Erythroblast (primary cell): ENCODE measurements at regions not wholly inside any gene's neighbourhood (a gene's known extent, or its start where the extent isn't known, plus 50 kb on each side); places are given as distances from the start of the nearest gene placed in this dataset.
"Not testable (repeated sequence)": the region's sequence is repeated elsewhere in the genome, so short reads cannot be mapped to it uniquely, and the experiment has no call there.

ENCODE experiments used
- DNase-seq, 2 experiments: peaks; one replicate each; lab custom pipeline; 2025; lab: John Stamatoyannopoulos, UW
- GATA1 ChIP-seq: IDR thresholded peaks from 2 replicates; pipeline ENCODE4 v1.6.1; 2011; ENCODE audit warnings: low read depth, mild to moderate bottlenecking, control low read depth, low read length, moderate library complexity
- POLR2A ChIP-seq: IDR thresholded peaks from 2 replicates; pipeline ENCODE4 v1.6.1; 2011; ENCODE audit warnings: mild to moderate bottlenecking, low read length

DNA sequence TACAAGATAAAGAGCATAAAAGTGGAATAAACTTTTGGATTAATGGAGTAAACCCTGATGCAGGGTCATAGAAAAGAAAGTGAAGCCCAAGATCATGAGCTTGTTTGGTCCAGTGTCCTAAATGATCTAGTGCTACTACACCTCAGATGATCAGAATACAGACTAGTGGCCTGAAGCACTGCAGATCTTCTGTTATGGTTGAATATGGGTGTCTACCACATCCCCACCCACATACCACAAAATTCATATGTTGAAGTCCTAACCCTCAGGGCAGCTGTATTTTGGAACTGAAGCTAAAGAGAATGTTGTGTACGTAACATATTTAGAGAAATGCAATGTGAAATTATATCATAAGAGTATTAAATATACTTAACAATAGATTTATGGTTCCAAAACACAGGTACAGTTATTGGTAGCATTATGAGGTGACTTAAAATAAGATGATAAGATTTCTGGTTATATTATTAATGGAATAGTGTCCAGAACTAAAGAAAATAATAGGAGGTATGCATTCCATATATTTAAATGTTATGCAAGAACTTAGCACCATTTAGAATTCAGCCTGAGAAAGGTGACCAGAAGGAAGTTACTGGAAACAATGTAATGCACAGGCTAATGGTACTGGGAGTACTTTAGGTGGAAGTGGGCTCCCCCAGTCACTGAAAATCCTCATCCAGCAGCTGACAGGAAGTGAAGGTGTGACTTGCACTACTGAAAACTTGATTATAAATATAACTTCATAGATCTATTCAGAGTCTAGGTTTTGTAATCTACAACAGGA lies 1155.1 kb downstream of the TAF11L14 start:
- TF ChIP-seq POLR2A (no peak), GATA1 (no peak)
- no peak for DNase-seq

DNA sequence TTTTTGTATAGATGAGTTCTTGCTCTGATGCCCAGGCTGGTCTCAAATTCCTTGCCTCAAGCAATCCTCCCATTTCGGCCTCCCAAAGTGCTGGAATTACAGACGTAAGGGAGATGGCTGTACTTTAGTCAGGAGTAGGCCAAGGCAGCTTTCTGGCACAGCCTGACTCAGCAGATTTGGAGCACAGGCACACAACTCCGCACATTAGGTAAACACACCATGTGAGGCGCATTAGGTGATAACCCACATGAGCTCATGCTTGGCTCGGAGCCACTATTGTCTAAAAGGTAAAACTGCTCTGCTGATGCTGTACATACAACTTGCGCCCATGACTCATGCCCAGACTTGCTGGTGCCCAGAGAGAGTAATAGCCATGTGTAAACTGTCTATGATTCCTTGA lies 1157.9 kb downstream of the TAF11L14 start:
- no peak for DNase-seq
- TF ChIP-seq POLR2A (no peak), GATA1 (no peak)

DNA sequence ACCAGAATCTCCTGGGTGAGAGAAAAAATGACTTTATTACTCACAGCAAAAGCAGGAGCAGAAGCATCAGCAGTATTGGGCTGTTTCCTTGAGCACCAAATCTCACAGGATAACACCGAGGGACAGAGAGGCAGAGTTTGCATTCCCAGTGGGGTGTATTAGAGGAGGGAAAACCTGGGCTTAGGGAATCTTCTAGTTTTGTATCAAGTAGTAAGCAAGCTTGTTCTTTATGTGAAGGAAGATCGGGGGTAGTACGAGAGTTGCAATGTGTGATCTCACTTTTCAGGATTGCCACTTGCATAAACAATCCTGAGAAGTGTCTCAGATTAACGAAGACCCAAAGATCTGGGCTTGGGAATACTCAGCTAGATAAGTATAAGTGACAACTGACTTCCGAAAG lies 1163.0 kb downstream of the TAF11L14 start:
- no peak for TF ChIP-seq POLR2A
- no peak for TF ChIP-seq GATA1
- no peak for DNase-seq

DNA sequence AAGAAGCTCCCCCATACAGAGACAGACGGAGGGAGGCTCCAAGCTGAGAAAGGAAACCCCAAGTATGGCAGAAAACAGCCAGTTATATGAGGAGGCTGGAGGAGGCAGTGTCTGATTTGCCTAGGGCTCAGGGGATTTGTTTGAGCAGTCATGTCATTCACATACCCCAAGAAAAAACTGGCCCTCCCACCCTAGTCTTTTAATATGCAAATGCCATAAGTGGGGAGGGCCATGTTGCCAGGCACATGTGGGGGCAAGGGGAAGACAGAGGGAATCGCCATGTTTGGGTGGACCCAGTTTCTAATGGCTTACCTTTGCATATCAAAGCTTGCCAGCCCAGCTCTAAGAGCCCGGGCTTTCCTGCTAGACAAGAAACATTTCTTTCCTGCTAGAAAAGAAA lies 1163.8 kb downstream of the TAF11L14 start:
- TF ChIP-seq GATA1 (no peak), POLR2A (no peak)
- no peak for DNase-seq

DNA sequence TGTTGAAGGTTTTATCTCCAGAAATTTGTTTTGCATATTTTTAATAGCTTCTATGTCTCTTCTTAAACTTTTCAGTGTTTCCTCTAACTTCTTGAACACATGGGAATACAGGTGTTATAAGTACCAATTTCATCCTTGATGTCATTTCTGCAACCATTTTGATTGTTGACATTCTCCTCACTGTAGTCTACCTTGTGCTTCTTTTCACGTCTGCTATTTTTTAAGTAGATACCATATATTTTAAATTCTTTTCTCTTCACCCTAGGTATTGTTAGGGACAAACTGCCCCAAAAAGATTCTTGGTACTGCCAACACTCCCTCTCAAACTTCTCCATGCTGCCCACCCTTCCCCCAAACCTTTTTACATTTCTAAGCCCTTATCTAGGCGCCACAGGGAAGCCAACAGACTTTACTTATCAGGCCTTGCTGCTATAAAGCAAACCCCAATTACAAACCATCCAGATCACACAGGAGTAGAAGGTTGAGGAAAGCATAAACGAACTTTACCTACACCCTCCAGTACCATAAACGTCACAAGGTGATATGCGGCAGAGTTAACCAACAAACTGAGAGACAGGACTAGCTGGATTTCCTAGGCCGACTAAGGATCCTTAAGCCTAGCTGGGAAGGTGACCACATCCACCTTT lies 1165.3 kb downstream of the TAF11L14 start:
- DNase-seq = peak; percentile 1 to 53

DNA sequence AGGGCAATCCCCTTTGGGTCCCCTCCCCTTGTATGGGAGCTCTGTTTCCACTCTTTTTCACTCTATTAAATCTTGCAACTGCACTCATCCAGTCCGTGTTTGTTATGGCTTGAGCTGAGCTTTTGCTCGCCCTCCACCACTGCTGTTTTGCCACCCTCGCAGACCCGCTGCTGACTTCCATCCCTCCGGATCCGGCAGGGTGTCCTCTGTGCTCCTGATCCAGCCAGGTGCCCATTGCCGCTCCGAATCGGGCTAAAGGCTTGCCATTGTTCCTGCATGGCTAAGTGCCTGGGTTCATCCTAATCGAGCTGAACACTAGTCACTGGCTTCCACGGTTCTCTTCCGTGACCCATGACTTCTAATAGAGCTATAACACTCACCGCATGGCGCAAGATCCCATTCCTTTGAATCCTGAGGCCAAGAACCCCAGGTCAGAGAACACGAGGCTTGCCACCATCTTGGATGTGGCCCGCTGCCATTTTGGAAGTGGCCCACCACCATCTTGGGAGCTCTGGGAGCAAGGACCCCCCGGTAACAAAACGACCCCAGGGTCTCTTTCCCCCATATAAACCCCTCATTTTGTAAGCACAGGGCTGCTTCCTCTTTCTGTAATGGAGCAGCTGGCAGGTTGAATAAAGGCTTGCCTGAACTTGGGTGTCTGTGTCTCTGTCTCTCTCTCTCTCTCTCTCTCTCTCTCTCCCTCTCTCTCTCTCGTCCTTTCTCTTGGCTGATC lies 1166.2 kb downstream of the TAF11L14 start:
- TF ChIP-seq GATA1 (no peak), POLR2A (no peak)
- DNase-seq = no peak

More for the DNA sequence above, 1165.3 kb downstream of the TAF11L14 start:
- TF ChIP-seq GATA1 (no peak), POLR2A (no peak)

DNA sequence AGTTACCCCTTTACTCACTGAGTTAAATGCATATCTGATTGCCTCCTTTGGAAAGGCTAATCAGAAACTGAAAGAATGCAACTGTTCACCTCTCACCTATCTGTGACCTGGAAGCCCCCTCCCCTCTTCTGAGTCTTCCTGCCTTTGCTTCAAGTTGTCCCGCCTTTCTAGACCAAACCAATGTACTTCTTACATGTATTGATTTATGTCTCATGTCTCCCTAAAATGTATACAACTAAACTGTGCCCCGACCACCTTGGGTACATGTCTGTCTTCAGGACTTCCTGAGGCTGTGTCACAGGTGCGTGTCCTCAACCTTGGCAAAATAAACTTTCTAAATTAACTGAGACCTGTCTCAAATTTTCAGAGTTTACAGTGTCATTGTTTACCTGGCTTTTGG lies 1167.2 kb downstream of the TAF11L14 start:
- not testable (repeated sequence) for DNase-seq

DNA sequence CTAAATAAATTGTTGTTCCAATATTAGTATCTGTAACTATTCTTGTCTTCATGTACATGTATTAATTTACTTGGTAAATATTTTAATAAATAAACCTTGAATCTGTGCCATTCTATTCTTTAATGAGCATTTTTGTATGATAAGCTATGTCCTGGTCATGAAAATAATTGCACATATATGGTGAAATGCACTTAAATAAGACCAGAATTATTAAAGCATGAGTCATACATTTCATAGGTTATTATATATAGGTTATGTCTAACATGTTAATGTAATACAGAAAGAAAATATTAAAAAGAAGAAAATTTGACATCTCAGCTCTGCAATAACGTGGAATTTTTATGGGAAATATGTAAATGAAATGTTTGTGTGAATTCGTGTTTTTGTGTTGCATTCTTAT lies 1168.1 kb downstream of the TAF11L14 start:
- DNase-seq = no peak
- TF ChIP-seq POLR2A = no peak
- TF ChIP-seq GATA1 = no peak

DNA sequence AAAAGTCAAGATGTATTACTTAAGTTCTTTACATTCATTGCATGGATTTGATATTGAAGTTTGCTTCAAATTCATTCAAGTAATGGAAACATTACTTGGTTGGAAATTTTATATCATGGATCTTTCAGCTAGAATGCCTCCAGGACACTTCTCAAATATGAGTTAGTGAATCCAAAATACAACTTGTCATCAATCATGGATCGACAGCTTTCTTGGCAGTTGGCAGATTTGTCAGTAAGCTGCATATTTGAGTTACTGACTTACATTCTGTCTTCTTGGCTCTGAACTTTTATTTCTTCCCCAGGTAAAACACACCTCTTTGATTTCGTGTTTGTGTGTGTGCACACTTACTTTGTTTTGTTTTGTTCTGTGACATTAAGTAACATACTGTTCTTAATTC lies 1171.1 kb downstream of the TAF11L14 start:
- TF ChIP-seq GATA1 = no peak
- no peak for TF ChIP-seq POLR2A

DNA sequence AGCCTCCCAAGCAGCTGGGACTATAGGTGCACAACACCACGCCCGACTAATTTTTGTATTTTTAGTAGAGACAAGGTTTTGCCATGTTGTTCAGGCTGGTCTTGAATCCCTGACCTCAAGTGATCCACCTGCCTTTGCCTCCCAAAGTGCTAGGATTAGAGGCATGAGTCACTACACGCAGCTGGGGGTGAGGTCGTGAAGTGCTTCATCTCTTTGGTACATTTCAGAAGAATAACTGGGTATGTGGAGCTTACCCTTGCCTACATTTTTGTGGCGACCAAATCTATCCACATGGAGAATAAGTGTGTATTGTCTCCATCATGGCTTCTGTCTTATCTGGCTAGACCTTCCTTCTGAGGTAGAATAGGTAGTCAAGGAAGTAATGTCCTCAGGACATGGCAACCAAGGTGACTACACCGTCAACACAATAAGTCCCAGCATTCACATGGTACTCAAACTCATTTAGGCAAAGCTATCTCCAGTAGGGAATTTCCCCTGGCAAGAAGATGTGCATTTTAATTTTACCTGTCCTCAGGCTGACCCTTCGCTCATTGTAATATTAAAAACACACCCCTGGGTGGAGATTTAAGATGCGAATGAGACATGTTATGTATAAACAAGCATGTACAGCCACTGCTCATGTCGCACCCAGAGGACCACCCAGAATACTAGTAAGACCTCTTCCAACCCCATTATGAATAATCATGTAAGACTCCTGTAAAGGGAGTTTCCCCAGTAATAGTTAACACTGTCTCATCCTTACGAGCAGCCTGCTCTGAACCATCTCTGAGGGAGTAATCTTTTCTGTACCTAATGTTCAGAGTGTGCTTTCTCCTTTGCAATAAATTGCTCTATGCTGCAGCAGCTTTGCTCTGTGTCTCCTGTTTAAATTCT lies 1173.2 kb downstream of the TAF11L14 start:
- DNase-seq = no peak
- no peak for TF ChIP-seq POLR2A
- TF ChIP-seq GATA1 = no peak

More for the DNA sequence above, 1171.1 kb downstream of the TAF11L14 start:
- DNase-seq = no peak

DNA sequence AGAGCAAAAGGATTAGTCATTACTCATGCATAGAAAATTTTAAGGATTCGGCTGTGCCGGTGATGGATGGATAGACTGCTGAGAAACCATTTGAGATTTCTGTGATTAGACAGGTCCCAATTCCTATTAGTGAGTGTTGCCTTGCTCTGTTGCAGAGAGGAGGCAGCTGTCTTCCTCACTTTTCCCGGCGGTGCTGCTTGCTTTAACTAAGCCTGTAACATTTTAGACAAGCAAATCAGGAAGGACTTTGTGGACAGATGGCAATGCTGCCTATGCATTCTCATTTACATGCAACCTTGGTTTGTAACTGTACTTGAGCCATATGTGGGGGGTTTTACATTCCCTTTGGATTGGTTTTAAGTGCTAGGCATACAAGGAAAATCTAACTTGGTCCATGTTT lies 1176.3 kb downstream of the CDH18 start:
- no peak for DNase-seq
- TF ChIP-seq POLR2A (no peak), GATA1 (no peak)

DNA sequence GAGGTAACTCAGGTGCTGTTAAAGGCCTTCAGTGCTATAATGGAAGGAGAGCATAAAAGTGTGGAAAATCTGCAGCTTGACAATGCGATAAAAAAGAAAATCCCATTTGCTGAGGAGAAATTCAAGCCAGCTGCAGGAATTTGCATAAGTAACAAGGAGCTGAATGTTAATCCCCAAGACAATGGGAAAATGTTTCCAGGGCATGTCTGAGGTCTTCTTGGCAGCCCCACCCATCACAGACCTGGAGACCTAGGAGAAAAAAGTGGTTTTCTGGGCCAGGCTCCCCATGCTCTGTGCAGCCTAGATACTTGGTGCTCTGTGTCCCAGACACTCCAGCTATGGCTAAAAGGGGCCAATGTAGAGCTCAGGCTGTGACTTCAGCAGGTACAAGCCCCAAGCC lies 1159.6 kb downstream of the CDH18 start:
- DNase-seq = no peak
- TF ChIP-seq GATA1 = no peak
- TF ChIP-seq POLR2A = no peak

DNA sequence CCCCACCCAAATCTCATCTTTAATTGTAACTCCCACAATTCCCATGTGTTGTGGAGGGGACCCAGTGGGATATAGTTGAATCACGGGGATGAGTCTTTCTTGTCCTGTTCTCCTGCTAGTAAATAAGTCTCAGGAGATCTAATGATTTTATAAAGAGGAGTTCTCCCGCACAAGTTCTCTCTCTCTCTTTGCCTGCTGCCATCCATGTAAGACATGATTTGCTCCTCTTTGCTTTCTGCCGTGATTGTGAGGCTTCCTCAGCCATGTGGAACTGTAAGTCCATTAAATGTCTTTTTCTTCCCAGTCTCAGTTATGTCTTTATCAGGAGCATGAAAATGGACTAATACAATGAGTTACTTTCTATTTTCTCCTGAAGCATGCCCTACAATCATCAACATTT lies 1158.5 kb downstream of the CDH18 start:
- TF ChIP-seq POLR2A = no peak
- no peak for TF ChIP-seq GATA1
- DNase-seq = no peak
